Gastroesophageal sphincter (tissue), 3 donors: ENCODE measurements at regions not wholly inside any gene's neighbourhood (a gene's known extent, or its start where the extent isn't known, plus 50 kb on each side); places are given as distances from the start of the nearest gene placed in this dataset.

Experiments
- CTCF ChIP-seq, 4 experiments: fragments of 200-600 bp in 2 of 4; fragments of 450-650 bp in 2 of 4; sonication (generic) in 1 of 4; IDR thresholded peaks; one replicate each; pipeline ENCODE4 v1.5.1; 2017 to 2019; ENCODE audit warnings: antibody characterized with exemption in 4 of 4, mild to moderate bottlenecking in 2 of 4, moderate library complexity in 2 of 4
- EP300 ChIP-seq: sonication (generic); formaldehyde crosslinking; IDR thresholded peaks from one replicate; pipeline ENCODE4 v1.6.1; 2017; ENCODE audit warnings: antibody characterized with exemption, mild to moderate bottlenecking
- POLR2A ChIP-seq, 2 donors: fragments of 450-650 bp; IDR thresholded peaks; one replicate each; pipeline ENCODE4 v1.6.1; 2017; ENCODE audit warnings: antibody characterized with exemption in 2 of 2, mild to moderate bottlenecking in 2 of 2, moderate library complexity in 1 of 2
- POLR2AphosphoS5 ChIP-seq: sonication (generic); formaldehyde crosslinking; IDR thresholded peaks from one replicate; pipeline ENCODE4 v1.6.1; 2017; ENCODE audit warnings: antibody characterized with exemption

- TF ChIP-seq POLR2A (IDR thresholded peaks at IDR 0.05): no peak
- no peak for TF ChIP-seq CTCF (IDR thresholded peaks at IDR 0.05)
- TF ChIP-seq POLR2AphosphoS5: no peak
- no peak for TF ChIP-seq EP300
Measured at GRCh38 chr5:106732624-106733023, 938.1 kb downstream of the EFNA5 start.
